ENCODE measurements at regions not wholly inside any gene's neighbourhood (a gene's known extent, or its start where the extent isn't known, plus 50 kb on each side); places are given as distances from the start of the nearest gene placed in this dataset.

GRCh38 chr7:25652366-25652765, 424.1 kb upstream of the NPVF start:
- no peak for TF ChIP-seq CTCF (conservative IDR thresholded peaks at IDR 0.05 in 1 of 2, IDR thresholded peaks at IDR 0.05 in 1 of 2; ENCODE audit: low read depth in 1 of 2, low read length in 2 of 2)
- no peak for TF ChIP-seq EZH2 (IDR thresholded peaks at IDR 0.05; ENCODE audit: low read length, missing control alignments)
